HG02678 (cell line): ENCODE measurements at regions not wholly inside any gene's neighbourhood (a gene's known extent, or its start where the extent isn't known, plus 50 kb on each side); places are given as distances from the start of the nearest gene placed in this dataset.
"Not testable (repeated sequence)": the region's sequence is repeated elsewhere in the genome, so short reads cannot be mapped to it uniquely, and the experiment has no call there.

Experiments
- ATAC-seq: cut with Tn5 transposase; IDR thresholded peaks from one replicate; pipeline ENCODE4 v1.9.1; 2021; ENCODE audit warnings: mild to moderate bottlenecking, moderate library complexity; ENCODE audit not compliant: unreplicated experiment

- ATAC-seq, result no peak
These were observed 115.6 kb upstream of the ZBED5 start for GRCh38 chr11:10973416-10973815.

- ATAC-seq, result no peak
These were observed 113.1 kb upstream of the ZBED5 start for GRCh38 chr11:10970926-10971325.

DNA sequence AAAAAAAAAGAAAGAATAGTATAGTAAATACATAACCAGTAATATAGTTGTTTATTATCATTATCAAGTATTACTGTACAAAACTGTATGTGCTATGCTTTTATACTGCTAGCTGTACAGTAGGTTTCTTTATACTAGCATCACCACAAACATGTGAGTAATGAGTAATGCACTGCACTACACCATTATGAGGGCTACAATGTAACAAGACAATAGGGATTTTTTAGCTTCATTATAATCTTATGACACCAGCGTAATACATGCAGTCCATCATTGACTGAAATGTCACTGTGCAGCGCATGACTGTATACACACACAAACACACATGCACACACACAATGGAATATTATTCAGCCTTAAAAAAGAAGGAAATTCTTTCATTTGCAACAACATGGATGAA is 111.5 kb upstream of the ZBED5 start:
- ATAC-seq, result no peak

DNA sequence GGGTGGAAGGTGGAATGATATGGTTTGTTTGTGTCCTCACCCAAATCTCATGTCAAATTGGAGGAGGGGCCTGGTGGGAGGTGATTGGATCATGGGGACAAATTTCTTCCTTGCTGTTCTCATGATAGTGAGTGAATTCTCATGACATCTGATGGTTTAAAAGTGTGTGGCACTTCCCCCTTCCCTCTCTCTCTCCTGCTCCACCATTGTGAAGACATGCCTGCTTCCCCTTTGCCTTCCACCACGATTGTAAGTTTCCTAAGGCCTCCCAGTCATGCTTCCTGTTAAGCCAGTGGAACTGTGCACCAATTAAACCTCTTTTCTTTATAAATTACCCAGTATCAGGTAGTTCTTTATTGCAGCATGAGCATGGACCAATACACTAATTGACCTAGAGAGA is 99.0 kb upstream of the ZBED5 start:
- not testable (repeated sequence) for ATAC-seq

- ATAC-seq, result no peak
These were observed 97.8 kb upstream of the ZBED5 start for GRCh38 chr11:10955616-10956015.

- ATAC-seq, result no peak
These were observed 96.3 kb upstream of the ZBED5 start for GRCh38 chr11:10954184-10954583.

DNA sequence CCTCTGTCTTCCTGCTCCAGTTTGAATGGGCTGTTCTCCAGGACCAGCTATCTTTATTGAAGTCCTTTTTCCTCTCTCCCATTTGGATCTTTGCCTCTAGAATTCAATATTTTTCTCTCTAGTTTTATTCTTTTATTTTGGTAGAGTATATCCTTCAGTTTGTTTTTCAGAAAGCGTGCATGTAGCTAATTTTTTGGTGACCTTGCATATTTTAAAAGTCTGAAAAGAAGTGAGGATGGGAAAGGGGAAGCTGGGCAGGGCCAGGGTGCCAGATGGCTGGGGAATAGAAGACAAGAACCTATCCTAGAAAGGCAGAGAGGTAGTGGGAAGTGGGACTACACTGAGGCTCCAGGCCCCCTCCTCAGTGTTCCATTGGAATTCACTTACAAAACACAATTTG is 95.0 kb upstream of the ZBED5 start:
- ATAC-seq, result no peak

- ATAC-seq, result not testable (repeated sequence)
These were observed 90.1 kb upstream of the ZBED5 start for GRCh38 chr11:10947935-10948334.

DNA sequence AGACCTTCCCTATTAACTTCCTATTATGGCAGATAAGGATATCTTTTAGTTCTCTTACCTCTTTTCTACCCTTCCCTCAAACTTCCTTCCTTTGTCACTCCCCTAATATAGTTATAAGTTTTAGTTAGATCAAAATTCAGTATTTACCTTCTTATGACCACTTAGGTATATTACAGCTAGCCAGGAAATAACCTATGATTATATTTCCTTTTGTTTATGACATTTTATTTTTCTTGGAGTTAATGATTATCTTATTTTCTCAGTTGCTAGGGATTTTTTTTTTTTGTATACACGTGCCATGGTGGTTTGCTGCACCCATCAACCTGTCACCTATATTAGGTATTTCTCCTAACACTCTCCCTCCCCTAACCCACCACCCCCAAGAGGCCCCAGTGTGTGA is 88.2 kb upstream of the ZBED5 start:
- ATAC-seq, result no peak

GRCh38 chr11:10945196-10945595 is 87.3 kb upstream of the ZBED5 start:
- no peak for ATAC-seq

DNA sequence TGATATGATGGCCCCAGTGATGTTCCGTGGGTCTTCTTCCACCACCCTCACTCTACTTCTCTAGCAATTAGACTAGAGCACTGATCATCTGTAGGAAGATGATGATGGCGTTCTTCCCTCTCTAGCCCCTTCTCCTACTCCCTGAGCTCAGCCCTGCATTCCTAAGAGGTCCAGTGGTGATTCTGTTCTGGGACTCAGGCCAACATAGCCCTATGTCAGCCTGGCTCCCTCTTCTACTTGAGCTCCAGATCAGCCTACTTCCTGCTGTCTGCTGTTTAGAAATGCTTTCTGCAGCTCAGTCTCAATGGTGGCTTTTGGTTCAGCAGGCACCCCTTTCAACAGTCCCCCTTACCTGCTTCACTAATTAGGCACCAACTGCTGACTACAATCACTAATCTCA is 86.1 kb upstream of the ZBED5 start:
- ATAC-seq, result no peak

- ATAC-seq, result no peak
These were observed 84.8 kb upstream of the ZBED5 start for GRCh38 chr11:10942620-10943019.

- ATAC-seq, result no peak
These were observed 84.0 kb upstream of the ZBED5 start for GRCh38 chr11:10941871-10942270.

- no peak for ATAC-seq
These were observed 83.6 kb upstream of the ZBED5 start for GRCh38 chr11:10941414-10941813.

GRCh38 chr11:10938650-10939387 is 81.0 kb upstream of the ZBED5 start:
- ATAC-seq, result no peak

DNA sequence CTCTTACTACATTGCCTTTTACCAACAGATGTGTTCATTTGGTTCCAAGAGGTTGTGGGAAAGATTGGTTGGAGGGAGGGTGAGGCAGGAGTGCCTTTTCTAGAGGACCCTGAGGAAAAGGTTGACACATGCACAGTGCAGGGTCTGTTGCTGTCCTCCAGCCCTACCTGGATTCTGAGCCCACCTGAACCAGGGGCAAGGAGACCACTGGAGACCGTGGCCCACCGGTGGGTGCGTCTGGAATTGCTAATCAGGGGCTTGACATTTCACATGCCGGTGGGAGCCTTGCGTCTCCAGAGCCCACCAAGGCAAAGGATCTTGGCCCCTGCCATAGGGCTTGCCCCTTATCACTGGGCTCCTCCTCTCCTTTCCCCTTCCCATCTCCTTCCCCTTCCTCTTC is 80.4 kb upstream of the ZBED5 start:
- ATAC-seq, result no peak

DNA sequence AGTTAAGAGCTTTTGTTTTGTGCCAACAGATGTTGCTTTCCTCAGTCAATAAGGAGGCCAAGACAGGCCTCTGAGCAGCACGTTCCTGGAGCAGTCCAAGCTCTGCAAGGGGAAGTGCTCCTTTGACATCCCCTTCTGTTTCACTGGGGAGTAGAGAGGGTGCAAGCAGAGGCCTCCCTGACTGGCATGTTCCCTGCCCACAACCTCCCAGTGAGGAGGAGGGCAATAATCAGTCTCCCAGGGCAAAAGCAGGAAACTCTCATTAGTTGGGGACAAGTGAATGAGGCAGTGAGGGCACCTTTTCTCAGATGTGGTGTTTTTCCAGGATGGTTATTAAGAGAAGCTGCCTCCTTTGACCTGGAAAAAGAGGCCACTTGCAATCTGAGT is 79.5 kb upstream of the ZBED5 start:
- ATAC-seq, result no peak

DNA sequence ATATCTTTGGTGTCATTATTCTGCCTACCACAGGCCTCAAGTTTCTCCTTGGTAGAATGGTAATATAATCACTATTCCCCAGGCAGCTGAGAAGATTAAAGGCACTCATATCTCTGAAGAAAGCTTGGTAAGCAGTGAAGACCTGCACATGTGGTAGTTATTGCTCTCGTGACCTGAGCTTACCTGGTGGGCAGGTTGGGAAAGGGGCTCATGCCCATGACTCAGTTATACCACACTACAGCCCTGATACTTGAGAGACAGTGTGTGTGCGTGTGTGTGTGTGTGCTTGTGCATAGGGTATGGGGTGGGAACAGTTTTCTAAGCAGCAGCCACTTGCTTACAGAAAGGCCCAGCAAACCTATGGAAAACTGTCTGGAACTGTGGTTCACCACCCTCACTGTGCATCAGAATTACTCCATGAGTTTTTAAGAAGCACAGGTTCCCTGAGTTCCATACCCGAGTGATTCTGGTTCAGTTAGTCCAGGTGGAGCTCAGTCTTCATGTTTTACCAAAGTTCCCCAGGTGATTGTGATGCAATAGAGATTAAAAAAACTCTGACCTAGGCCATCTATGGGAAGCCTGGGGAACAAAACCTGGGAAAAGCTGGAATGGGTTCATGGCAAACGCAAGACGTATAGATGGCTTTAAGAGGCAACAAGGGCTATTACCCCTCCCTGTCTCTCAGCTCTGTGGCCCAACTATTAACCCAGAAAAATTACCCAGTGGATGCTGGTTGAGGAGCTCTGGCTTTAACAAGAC is 79.0 kb upstream of the ZBED5 start:
- ATAC-seq, result no peak

DNA sequence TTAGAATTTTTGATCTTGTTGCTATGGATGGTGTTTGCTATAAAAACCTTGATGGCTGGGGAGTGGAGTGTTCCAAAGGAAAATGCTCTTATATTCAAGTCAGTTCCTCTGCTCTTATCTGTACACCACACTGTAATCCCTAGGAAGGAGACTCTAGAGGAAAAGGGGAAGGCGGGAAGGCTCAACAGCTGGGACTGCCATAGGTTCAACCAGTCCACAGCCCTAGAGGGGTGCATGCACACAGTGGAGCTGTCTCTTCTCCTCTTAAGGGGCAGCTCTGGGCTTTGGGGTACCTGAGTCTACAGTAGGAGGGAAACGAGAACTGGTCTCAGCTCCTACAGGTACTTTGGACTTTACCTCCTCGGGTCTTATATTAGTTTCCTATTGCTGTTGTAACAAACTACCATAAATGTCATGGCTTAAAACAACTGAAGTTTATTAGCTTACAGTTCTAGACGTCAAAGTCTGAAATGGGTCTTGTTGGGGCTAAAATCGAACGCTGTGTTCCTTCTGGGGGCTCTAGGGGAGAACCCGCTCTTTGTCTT is 77.2 kb upstream of the ZBED5 start:
- ATAC-seq, result no peak

GRCh38 chr11:10934293-10934860 is 76.5 kb upstream of the ZBED5 start:
- no peak for ATAC-seq

GRCh38 chr11:10933455-10934292 is 75.8 kb upstream of the ZBED5 start:
- ATAC-seq, result peak; percentile 90
